GM20431 (cell line): ENCODE measurements at regions not wholly inside any gene's neighbourhood (a gene's known extent, or its start where the extent isn't known, plus 50 kb on each side); places are given as distances from the start of the nearest gene placed in this dataset.

ENCODE experiments used
- in situ Hi-C: fragments of 300-500 bp; cut with MseI, MboI; formaldehyde crosslinking; loops from one replicate; pipeline ENCODE4 v1.15.0; 2020; ENCODE audit warnings: low sequenced_read_pairs; ENCODE audit not compliant: unreplicated experiment

GRCh38 chr18:54713386-54713785 is 114.9 kb upstream of the RAB27B start:
- in situ Hi-C loops = no loop called here

GRCh38 chr18:54714851-54715250 is 113.4 kb upstream of the RAB27B start:
- in situ Hi-C loops = no loop called here

GRCh38 chr18:54716586-54716985 is 111.7 kb upstream of the RAB27B start:
- in situ Hi-C loops = no loop called here

GRCh38 chr18:54717673-54718407 is 110.4 kb upstream of the RAB27B start:
- in situ Hi-C loops = no loop called here

- in situ Hi-C loops = no loop called here
These were observed 109.9 kb upstream of the RAB27B start for GRCh38 chr18:54718408-54718773.

GRCh38 chr18:54720620-54721019 is 107.7 kb upstream of the RAB27B start:
- in situ Hi-C loops = no loop called here

GRCh38 chr18:54726143-54726542 is 102.1 kb upstream of the RAB27B start:
- in situ Hi-C loops = no loop called here

- in situ Hi-C loops = no loop called here
These were observed 94.2 kb upstream of the RAB27B start for GRCh38 chr18:54734059-54734458.

- in situ Hi-C loops = no loop called here
These were observed 91.3 kb upstream of the RAB27B start for GRCh38 chr18:54736981-54737380.

- in situ Hi-C loops = no loop called here
These were observed 90.3 kb upstream of the RAB27B start for GRCh38 chr18:54737986-54738385.

- in situ Hi-C loops = no loop called here
These were observed 88.8 kb upstream of the RAB27B start for GRCh38 chr18:54739476-54739875.

- in situ Hi-C loops = no loop called here
These were observed 88.0 kb upstream of the RAB27B start for GRCh38 chr18:54740136-54740846.

GRCh38 chr18:54742120-54742519 is 86.2 kb upstream of the RAB27B start:
- in situ Hi-C loops = no loop called here

GRCh38 chr18:54742659-54743604 is 85.3 kb upstream of the RAB27B start:
- in situ Hi-C loops = no loop called here

- in situ Hi-C loops = no loop called here
These were observed 84.7 kb upstream of the RAB27B start for GRCh38 chr18:54743605-54743995.

GRCh38 chr18:54749291-54749690 is 79.0 kb upstream of the RAB27B start:
- in situ Hi-C loops = no loop called here

- in situ Hi-C loops = no loop called here
These were observed 77.9 kb upstream of the RAB27B start for GRCh38 chr18:54750350-54750749.

GRCh38 chr18:54752185-54752584 is 76.1 kb upstream of the RAB27B start:
- in situ Hi-C loops = no loop called here

GRCh38 chr18:54755456-54755855 is 72.8 kb upstream of the RAB27B start:
- in situ Hi-C loops = no loop called here

GRCh38 chr18:54762386-54762785 is 65.9 kb upstream of the RAB27B start:
- in situ Hi-C loops = no loop called here

GRCh38 chr18:54764786-54765185 is 63.5 kb upstream of the RAB27B start:
- in situ Hi-C loops = no loop called here
